Fibroblast of lung (primary cell): ENCODE measurements at regions not wholly inside any gene's neighbourhood (a gene's known extent, or its start where the extent isn't known, plus 50 kb on each side); places are given as distances from the start of the nearest gene placed in this dataset.

Source experiments
- DNase-seq, 2 donors: peaks; one replicate each; pipeline versions ENCODE4 v3.0.0 to v3.0.0-alpha.2; 2010; ENCODE audit warnings: low read depth in 2 of 2
- H2AFZ ChIP-seq: 2 replicates; pipeline ENCODE4 v1.5.1; 2012; ENCODE audit warnings: low read length, control low read depth, inconsistent platforms
- H3K27ac ChIP-seq: 2 replicates; pipeline ENCODE4 v1.5.1; 2011; ENCODE audit warnings: low read length, control low read depth; ENCODE audit not compliant: insufficient read depth
- H3K27me3 ChIP-seq: 2 replicates; pipeline ENCODE4 v1.5.1; 2011; ENCODE audit warnings: mild to moderate bottlenecking, low read length; ENCODE audit not compliant: control insufficient read depth, insufficient read depth
- H3K36me3 ChIP-seq: 2 replicates; pipeline ENCODE4 v1.5.1; 2011; ENCODE audit warnings: low read length; ENCODE audit not compliant: control insufficient read depth, insufficient read depth
- H3K4me1 ChIP-seq: 2 replicates; pipeline ENCODE4 v1.5.1; 2011; ENCODE audit warnings: low read length; ENCODE audit not compliant: control insufficient read depth, insufficient read depth; ENCODE audit errors: extremely low read depth
- H3K4me2 ChIP-seq: 2 replicates; pipeline ENCODE4 v1.5.1; 2011; ENCODE audit warnings: low read length, control low read depth; ENCODE audit not compliant: insufficient read depth; ENCODE audit errors: extremely low read depth
- H3K4me3 ChIP-seq, 4 experiments: fragments of 200-600 bp in 1 of 4; sonication (generic) in 1 of 4; replicated peaks in 1 of 4; 2 replicates each; pipeline ENCODE4 v1.5.1; 2011 to 2016; ENCODE audit warnings: low read length in 4 of 4, low read depth in 3 of 4, mild to moderate bottlenecking in 3 of 4, control low read depth in 2 of 4, inconsistent platforms in 1 of 4, mixed read lengths in 1 of 4; ENCODE audit not compliant: insufficient read depth in 1 of 4; ENCODE audit errors: control extremely low read depth in 1 of 4
- H3K79me2 ChIP-seq: 2 replicates; pipeline ENCODE4 v1.5.1; 2012; ENCODE audit warnings: mild to moderate bottlenecking, low read length, inconsistent platforms; ENCODE audit not compliant: control insufficient read depth, insufficient read depth
- H3K9ac ChIP-seq: 2 replicates; pipeline ENCODE4 v1.5.1; 2011; ENCODE audit warnings: mild to moderate bottlenecking, low read length, control low read depth; ENCODE audit not compliant: insufficient read depth
- H3K9me3 ChIP-seq: 2 replicates; pipeline ENCODE4 v1.5.1; 2012; ENCODE audit warnings: low read depth, low read length; ENCODE audit not compliant: control insufficient read depth, insufficient read depth
- H4K20me1 ChIP-seq: 2 replicates; pipeline ENCODE4 v1.5.1; 2011; ENCODE audit warnings: low read length; ENCODE audit not compliant: control insufficient read depth, insufficient read depth; ENCODE audit errors: extremely low read depth
- CTCF ChIP-seq, 2 donors: IDR thresholded peaks in 1 of 2; conservative IDR thresholded peaks in 1 of 2; 1 replicate in 1 of 2; 2 replicates in 1 of 2; pipeline ENCODE4 v1.5.1; 2011 to 2012; ENCODE audit warnings: low read length in 2 of 2, control low read depth in 1 of 2, inconsistent platforms in 1 of 2, low read depth in 1 of 2, mild to moderate bottlenecking in 1 of 2
- EZH2 ChIP-seq: IDR thresholded peaks from 2 replicates; pipeline ENCODE4 v1.5.1; 2012; ENCODE audit warnings: low read length, control low read depth, mild to moderate bottlenecking; ENCODE audit errors: missing control alignments

GRCh38 chr4:12459126-12459525 is 1025.0 kb downstream of the RAB28 start:
- Histone ChIP-seq H3K9ac (no peak overlapping the region), H3K4me1 (no peaks in the 10 kb centered on the region), H3K27ac (no peak overlapping the region), H3K4me3 (no peak overlapping the region), H3K27me3 (no peaks in the 10 kb centered on the region), H3K9me3 (no peaks in the 10 kb centered on the region), H4K20me1 (no peaks in the 10 kb centered on the region), H3K36me3 (no peaks in the 10 kb centered on the region), H3K4me2 (no peak overlapping the region), H3K79me2 (no peaks in the 10 kb centered on the region), H2AFZ (no peak overlapping the region)
- TF ChIP-seq CTCF (conservative IDR thresholded peaks at IDR 0.05 in 1 of 2, IDR thresholded peaks at IDR 0.05 in 1 of 2; ENCODE audit: low read depth in 1 of 2, low read length in 2 of 2) = no peak
- TF ChIP-seq EZH2 = no peak
- DNase-seq = no peak

- no peak for TF ChIP-seq CTCF (conservative IDR thresholded peaks at IDR 0.05 in 1 of 2, IDR thresholded peaks at IDR 0.05 in 1 of 2; ENCODE audit: low read depth in 1 of 2, low read length in 2 of 2)
- no peak for TF ChIP-seq EZH2
- H3K27ac ChIP-seq = no peak overlapping the region
- no peaks in the 10 kb centered on the region for H3K9me3 ChIP-seq
- H3K27me3 ChIP-seq = no peaks in the 10 kb centered on the region
- H2AFZ ChIP-seq = no peak overlapping the region
- no peaks in the 10 kb centered on the region for H4K20me1 ChIP-seq
- no peak for DNase-seq
- no peak overlapping the region for H3K9ac ChIP-seq
- H3K79me2 ChIP-seq = no peaks in the 10 kb centered on the region
- no peaks in the 10 kb centered on the region for H3K36me3 ChIP-seq
- no peaks in the 10 kb centered on the region for H3K4me1 ChIP-seq
- no peak overlapping the region for H3K4me2 ChIP-seq
- H3K4me3 ChIP-seq = no peak overlapping the region
These were observed 1025.5 kb downstream of the RAB28 start for GRCh38 chr4:12458621-12459020.

- DNase-seq = no peak
- Histone ChIP-seq H3K9me3 (no peaks in the 10 kb centered on the region), H3K4me1 (no peaks in the 10 kb centered on the region), H3K4me2 (no peak overlapping the region), H3K9ac (no peak overlapping the region), H3K4me3 (no peak overlapping the region), H3K36me3 (no peaks in the 10 kb centered on the region), H2AFZ (no peak overlapping the region), H4K20me1 (no peaks in the 10 kb centered on the region), H3K27me3 (no peaks in the 10 kb centered on the region), H3K79me2 (no peaks in the 10 kb centered on the region), H3K27ac (no peak overlapping the region)
- TF ChIP-seq CTCF (conservative IDR thresholded peaks at IDR 0.05 in 1 of 2, IDR thresholded peaks at IDR 0.05 in 1 of 2; ENCODE audit: low read depth in 1 of 2, low read length in 2 of 2) = no peak
- no peak for TF ChIP-seq EZH2
These were observed 1023.6 kb upstream of the HS3ST1 start for GRCh38 chr4:12452291-12452690.
